ENCODE measurements at regions not wholly inside any gene's neighbourhood (a gene's known extent, or its start where the extent isn't known, plus 50 kb on each side); places are given as distances from the start of the nearest gene placed in this dataset.
A peak's percentile ranks its signal among the peaks of the same experiment; 100 is the strongest.
"Not testable (repeated sequence)": the region's sequence is repeated elsewhere in the genome, so short reads cannot be mapped to it uniquely, and the experiment has no call there.

DNA sequence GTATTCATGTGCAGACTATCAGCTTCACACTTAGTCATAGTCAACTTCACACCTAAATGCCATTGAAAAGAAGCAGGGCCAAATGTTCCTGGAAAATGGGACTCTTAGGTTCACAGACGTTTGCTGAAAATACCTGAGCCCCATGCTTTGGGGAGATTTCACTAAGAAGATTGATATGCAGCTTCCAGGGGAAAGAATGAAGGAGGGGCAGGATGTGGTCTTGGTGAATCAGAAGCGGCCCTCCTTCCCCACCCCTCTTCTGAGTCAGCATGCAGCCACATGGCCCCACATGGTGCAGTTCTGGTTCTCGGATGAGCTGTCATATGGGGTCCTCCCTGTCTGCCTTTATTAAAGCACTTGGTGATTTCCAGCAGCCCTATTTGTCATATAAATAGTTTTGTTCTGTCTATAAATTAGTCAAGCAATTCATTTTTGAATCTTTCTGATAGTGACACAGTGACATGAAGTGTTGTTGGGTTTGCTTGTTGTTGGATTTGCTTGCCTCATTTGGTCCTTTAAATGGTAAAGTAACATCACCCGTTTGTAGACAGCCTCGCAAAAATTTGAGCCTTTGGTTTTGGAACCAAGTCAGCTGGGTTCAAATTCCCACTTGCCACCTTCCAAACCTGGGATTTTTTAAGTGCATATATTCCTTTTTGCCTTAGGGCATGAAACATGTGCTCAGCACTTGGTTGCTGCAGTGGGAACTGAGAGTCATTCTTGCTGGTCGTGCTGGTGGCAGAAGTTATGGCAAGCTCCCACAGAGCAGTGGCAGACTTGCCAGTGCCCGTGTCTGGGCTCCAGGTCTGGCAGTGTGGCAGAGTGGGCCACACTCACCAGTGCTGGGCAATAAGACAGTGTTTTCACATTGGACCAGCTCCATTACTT, 68.1 kb upstream of the CDK6 start:
- peak; percentile 96 for DNase-seq (ENCODE audit: low read depth)
- no peak overlapping the region for H3K4me3 ChIP-seq (ENCODE audit: control insufficient read depth, low read depth, low read length)
- TF ChIP-seq, protein P1, sequence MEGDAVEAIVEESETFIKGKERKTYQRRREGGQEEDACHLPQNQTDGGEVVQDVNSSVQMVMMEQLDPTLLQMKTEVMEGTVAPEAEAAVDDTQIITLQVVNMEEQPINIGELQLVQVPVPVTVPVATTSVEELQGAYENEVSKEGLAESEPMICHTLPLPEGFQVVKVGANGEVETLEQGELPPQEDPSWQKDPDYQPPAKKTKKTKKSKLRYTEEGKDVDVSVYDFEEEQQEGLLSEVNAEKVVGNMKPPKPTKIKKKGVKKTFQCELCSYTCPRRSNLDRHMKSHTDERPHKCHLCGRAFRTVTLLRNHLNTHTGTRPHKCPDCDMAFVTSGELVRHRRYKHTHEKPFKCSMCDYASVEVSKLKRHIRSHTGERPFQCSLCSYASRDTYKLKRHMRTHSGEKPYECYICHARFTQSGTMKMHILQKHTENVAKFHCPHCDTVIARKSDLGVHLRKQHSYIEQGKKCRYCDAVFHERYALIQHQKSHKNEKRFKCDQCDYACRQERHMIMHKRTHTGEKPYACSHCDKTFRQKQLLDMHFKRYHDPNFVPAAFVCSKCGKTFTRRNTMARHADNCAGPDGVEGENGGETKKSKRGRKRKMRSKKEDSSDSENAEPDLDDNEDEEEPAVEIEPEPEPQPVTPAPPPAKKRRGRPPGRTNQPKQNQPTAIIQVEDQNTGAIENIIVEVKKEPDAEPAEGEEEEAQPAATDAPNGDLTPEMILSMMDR (conservative IDR thresholded peaks at IDR 0.05; ENCODE audit: control insufficient read depth, insufficient read depth, low read depth, low read length): no peak

DNA sequence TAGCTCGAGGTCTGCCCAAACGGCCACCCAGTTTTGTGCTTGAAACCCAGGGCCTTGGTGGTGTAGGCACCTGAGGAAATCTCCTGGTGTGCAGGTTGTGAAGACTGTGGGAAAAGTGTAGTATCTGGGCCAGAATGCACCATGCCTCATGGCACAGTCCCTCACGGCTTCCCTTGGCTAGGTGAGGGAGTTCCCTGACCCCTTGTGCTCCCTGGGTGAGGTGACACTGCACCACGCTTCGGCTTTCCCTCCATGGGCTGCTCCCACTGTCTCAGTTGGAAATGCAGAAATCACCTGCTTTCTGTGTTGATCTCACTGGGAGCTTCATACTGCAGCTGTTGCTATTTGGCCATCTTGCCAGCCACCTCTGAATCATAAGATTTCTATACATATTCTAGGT, 62.4 kb upstream of the CDK6 start:
- TF ChIP-seq, protein P1 (conservative IDR thresholded peaks at IDR 0.05; ENCODE audit: control insufficient read depth, insufficient read depth, low read depth, low read length): no peak
- DNase-seq (ENCODE audit: low read depth): no peak
- H3K4me3 ChIP-seq (ENCODE audit: control insufficient read depth, low read depth, low read length): no peak overlapping the region

DNA sequence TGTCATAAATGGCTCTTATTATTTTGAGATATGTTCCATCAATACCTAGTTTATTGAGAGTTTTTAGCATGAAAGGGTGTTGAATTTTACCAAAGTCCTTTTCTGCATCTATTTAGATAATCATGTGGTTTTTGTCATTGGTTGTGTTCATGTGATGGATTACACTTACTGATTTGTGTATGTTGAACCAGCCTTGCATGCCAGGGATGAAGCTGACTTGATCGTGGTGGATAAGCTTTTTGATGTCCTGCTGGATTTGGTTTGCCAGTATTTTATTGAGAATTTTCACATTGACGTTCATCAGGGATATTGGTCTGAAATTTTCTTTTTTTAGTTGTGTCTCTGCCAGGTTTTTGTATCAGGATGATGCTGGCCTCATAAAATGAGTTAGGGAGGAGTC, 58.5 kb upstream of the CDK6 start:
- DNase-seq (ENCODE audit: low read depth); H3K4me3 ChIP-seq (ENCODE audit: control insufficient read depth, low read depth, low read length): not testable (repeated sequence)

DNA sequence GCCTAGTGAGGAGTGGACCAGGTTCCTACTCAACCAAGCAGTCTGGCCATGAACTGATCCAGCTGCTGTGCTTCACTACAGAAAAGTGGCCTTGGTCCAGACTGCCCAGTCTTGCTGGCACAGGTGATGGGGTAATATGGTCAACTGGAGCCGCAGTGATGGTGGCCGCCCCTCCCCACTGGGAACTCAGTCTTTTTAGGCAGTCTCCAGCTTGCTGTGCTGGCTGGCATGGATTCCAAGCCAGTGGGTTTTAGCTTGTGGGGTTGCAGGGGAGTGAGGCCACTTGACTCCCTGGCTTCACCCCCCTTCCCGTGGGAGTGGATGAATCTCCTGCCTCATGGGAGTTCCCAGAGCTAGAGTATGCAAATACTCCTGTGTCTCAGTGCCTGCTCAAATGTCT, 52.7 kb upstream of the CDK6 start:
- TF ChIP-seq, protein P1 (conservative IDR thresholded peaks at IDR 0.05; ENCODE audit: control insufficient read depth, insufficient read depth, low read depth, low read length): no peak
- DNase-seq (ENCODE audit: low read depth): no peak
- H3K4me3 ChIP-seq (ENCODE audit: control insufficient read depth, low read depth, low read length): no peak overlapping the region
